ENCODE measurements at regions not wholly inside any gene's neighbourhood (a gene's known extent, or its start where the extent isn't known, plus 50 kb on each side); places are given as distances from the start of the nearest gene placed in this dataset.

GRCh38 chr6:10302566-10303235 lies 112.2 kb downstream of the TFAP2A start:
- TF ChIP-seq, protein P1, sequence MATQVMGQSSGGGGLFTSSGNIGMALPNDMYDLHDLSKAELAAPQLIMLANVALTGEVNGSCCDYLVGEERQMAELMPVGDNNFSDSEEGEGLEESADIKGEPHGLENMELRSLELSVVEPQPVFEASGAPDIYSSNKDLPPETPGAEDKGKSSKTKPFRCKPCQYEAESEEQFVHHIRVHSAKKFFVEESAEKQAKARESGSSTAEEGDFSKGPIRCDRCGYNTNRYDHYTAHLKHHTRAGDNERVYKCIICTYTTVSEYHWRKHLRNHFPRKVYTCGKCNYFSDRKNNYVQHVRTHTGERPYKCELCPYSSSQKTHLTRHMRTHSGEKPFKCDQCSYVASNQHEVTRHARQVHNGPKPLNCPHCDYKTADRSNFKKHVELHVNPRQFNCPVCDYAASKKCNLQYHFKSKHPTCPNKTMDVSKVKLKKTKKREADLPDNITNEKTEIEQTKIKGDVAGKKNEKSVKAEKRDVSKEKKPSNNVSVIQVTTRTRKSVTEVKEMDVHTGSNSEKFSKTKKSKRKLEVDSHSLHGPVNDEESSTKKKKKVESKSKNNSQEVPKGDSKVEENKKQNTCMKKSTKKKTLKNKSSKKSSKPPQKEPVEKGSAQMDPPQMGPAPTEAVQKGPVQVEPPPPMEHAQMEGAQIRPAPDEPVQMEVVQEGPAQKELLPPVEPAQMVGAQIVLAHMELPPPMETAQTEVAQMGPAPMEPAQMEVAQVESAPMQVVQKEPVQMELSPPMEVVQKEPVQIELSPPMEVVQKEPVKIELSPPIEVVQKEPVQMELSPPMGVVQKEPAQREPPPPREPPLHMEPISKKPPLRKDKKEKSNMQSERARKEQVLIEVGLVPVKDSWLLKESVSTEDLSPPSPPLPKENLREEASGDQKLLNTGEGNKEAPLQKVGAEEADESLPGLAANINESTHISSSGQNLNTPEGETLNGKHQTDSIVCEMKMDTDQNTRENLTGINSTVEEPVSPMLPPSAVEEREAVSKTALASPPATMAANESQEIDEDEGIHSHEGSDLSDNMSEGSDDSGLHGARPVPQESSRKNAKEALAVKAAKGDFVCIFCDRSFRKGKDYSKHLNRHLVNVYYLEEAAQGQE (IDR thresholded peaks at IDR 0.05; ENCODE audit: insufficient read depth in 1 of 2, low read depth in 2 of 2, low read length in 2 of 2): no peak
- TF ChIP-seq POLR2AphosphoS5 (IDR thresholded peaks at IDR 0.05; ENCODE audit: low read depth, low read length): no peak
- TF ChIP-seq SIN3A (IDR thresholded peaks at IDR 0.05; ENCODE audit: borderline replicate concordance, insufficient read depth, low read length): no peak
- TF ChIP-seq FOXP2 (optimal IDR thresholded peaks at IDR 0.05; ENCODE audit: borderline replicate concordance, extremely low read depth, extremely low read length, insufficient read depth): no peak
- no peak for TF ChIP-seq TAF1 (IDR thresholded peaks at IDR 0.05; ENCODE audit: borderline replicate concordance, insufficient read depth, low read length)

All from PFSK-1 (cell line).